GM19238 (cell line): ENCODE measurements at regions not wholly inside any gene's neighbourhood (a gene's known extent, or its start where the extent isn't known, plus 50 kb on each side); places are given as distances from the start of the nearest gene placed in this dataset.

Experiments used
- DNase-seq: peaks from one replicate; pipeline ENCODE4 v3.0.0; 2011; ENCODE audit warnings: low spot score; ENCODE audit not compliant: insufficient read length

DNA sequence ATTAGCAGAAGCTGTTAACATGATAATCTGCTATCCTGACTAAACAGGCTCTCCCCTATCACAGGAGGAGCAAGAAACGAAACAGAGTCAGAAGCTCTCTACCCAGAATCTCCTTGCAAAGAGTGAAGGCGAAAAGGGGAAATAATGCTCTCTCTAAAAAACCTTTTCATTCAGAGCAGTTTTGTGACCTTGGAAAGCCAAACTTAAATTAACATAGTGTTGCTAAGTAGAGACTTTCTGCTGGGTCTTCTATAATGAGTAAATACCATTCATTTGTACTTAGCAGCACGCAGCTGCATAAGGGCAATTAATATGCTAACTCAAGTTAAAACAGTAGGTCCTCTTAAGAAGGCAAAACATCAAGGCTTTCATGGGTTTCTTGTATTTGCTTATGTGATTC is 101.7 kb upstream of the GPR139 start:
- DNase-seq: peak; percentile 4

DNA sequence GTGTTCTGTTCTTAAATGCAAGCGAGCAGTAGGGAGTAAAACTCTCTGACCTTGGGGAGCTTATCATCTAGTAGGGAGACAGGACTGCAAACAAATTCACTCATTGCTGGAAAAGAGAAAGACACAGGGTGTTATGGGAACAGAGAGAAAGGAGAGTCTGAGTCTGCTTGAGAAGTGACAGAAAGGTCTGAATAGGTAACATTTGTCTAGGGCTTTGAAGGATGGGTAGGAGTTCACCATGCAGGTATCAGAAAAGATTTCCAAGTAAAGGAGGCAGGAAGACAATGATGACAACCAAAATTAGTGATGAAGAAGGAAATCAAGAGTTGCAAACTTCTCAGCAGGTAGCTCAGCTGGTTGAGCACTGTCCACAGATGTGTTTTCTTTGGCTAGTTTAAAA is 93.6 kb upstream of the GPR139 start:
- no peak for DNase-seq

DNA sequence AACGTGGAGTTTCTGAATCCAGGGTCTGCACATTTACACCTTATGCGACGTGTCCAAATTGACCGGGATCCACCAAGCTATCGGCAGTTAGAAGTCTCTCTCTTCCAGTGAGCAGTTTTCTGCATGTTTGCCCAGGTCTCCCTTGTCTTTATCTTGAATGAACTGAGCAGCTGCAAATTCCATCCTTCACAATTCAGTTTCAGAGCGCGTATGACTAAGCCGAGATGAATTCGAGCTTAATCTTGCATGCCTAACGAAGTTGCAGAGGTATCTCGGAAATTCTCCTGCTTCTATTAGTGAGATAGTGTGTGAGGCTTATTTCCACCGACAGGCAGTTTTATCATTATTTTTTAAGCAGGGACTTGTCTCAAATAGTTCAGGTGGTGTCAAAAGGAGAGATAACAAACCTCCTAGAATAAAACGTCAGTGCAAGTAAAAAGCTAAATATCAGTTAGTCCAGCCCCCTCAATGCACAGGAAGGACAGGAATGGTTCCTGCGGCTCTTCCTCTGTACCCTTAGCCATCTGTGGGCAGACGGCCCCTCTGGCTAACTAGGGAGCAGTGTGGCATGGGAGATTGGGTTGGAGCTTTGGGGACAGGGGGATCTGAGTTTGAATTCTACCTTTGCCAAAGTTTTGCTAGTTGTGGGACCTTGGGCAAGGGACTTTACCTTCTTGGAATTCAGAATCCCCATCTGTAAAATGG is 93.0 kb upstream of the GPR139 start:
- no peak for DNase-seq

DNA sequence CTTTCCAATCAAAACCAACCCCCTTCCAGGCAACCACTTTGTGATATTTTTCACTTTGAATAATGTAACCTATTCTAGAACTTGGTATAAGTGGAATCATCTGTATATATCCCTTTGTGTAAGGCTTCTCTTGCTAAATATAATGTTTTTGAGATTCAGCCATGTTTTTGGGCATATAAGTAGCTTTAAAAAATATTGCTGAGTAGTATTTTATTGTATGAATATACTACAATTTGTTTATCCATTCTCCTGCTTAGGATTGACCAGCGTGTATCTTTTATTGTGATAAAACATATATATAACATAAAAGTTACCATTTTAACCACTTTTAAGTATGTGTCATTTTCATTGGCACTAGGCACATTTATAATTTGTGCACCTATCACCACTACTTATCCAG is 79.8 kb upstream of the GPR139 start:
- DNase-seq: no peak

DNA sequence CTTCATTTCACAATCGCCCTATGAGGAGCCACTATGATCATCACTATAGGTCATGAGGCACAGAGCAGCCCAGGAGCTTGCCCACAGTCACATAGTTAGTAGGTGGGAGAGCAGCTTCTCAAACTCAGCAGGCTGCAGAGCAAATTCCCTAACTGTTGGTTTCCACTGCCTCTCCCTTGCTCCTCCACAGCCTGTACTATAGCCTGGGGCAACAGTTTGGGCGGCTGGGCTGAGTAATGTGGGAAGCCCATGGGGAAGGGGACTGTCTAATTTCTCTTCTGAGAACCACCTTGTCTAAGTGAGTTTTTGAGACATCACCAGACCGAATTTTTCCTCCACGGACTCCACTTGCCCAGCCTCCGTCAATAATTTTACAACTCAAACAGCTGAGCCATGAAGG is 73.4 kb upstream of the GPR139 start:
- no peak for DNase-seq

DNA sequence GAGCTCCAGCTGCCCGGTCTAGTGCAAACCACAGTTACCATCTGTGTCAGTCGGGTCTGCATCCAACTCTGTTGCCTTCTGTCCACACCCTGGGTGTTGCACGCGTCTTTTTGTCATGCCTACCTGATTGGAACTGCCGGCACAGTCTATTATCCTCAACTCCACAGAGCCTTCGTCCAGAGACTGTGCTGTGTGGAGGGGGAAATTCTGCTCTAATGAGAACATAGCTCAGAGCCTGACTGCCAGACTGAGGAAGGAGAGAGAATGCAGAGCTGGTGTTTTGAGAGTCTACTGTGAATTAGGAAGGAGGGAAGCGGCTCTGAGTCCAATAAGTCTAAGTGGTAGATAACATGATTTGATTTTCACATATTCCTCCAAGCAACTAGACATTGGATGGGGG is 68.3 kb upstream of the GPR139 start:
- no peak for DNase-seq

DNA sequence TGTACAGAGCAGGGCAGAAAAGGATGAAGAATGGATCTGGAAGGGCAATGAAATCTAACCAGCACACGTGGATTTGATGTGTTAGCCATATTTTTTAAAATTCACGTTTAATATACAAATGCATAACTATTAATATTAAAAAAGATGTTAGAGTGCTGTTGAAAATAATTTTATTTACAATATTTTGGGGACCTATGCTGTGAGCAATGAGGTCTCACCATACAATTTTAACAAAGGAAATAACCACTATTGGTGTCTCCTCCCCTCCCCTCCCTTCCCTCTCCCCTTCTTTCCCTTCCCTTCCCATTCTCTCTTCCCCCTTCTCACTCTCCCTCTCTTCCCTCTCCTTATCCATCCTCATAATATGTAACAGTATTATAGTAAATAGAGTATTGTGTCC is 64.2 kb upstream of the GPR139 start:
- DNase-seq: no peak

DNA sequence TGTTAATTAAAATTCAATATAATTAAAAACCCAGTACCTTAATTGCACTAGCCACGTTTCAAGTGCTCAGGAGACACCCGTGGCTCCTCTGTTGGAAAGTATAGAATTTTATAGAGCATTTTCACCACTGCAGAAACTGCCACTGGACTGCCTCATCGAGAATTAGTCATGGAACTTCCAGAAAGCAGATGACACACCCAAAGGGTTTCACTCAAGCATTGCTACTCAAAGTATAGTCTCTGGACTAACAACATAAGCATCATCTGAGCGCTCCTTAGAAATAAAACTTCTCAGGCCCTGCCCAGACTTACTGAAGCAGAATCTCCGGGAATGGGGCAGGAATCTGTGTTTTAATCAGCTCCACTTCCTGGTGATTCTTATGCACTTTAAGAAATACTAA is 63.5 kb upstream of the GPR139 start:
- DNase-seq: no peak

DNA sequence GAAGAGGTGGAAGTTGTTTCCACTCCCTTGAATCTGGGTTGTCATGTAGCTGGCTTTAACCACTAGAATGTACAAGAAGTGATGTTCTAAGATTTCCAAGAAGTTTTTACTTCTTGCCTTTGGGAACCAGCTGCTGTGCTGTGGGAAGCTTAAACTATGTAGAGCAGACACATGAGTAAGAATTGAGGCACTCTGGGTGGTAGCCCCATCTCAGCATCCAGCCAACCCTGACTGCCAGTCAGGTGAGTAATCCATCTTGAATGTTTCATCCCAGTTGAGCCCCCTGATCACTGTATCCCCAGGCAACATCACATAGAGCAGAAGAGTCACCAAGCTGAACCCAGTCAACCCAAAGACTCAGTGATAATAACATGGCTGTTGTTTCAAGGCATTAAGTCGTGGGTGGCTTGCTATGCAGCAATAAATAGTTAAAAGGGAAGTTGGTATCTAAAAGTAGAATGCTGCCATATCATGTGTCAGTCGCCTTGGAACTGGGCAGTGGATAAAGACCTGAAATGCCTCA is 62.8 kb upstream of the GPR139 start:
- no peak for DNase-seq

DNA sequence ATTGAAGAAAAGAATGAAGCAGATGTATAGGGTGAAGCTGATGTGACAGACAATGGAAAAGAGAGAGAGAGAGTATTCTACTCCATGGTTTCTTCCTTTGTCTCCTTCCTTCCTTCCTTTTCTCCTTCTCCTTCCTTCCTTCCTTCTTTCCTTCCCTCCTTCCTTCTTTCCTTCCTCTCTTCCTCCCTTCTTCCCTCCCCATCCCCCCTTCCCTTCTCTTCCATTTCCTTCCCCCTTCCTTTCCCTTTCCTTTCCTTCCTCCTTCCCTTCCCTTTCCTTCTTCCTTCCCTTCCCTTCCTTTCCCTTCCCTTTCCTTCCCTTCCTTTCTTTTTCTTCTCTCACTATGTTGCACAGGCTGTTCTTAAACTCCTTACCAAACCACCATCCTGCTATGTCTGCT is 55.7 kb upstream of the GPR139 start:
- DNase-seq: no peak
